A549 (cell line): ENCODE measurements at regions not wholly inside any gene's neighbourhood (a gene's known extent, or its start where the extent isn't known, plus 50 kb on each side); places are given as distances from the start of the nearest gene placed in this dataset.
A peak's percentile ranks its signal among the peaks of the same experiment; 100 is the strongest.

Experiments
- ATAC-seq, 2 experiments: fragments of 200-7000 bp in 1 of 2; fragments of >200 bp in 1 of 2; cut with Nextera tagmentation in 1 of 2; cut with Tn5 transposase in 1 of 2; 3 replicates each; pipeline versions ENCODE4 v1.8.0 to v1.9.1; 2018 to 2020; ENCODE audit warnings: mild to moderate bottlenecking in 1 of 2, moderate library complexity in 1 of 2
- CTCF ChIA-PET: fragments of 300-600 bp; sonication (Branson Sonifier 250); formaldehyde crosslinking; extraction: SDS; loops from one replicate; lab custom pipeline; 2021; ENCODE audit warnings: antibody characterized with exemption, inconsistent platforms; lab: Yijun Ruan, JAX
- POLR2A ChIA-PET: fragments of 350-600 bp; formaldehyde crosslinking; extraction: SDS; loops from one replicate; lab custom pipeline; 2021; ENCODE audit warnings: antibody characterized with exemption, inconsistent platforms; lab: Yijun Ruan, JAX
- DNase-seq, 2 experiments: peaks; one replicate each; pipeline versions ENCODE4 v3.0.0 to v3.0.0-alpha.2; 2011 to 2016; ENCODE audit warnings: low read depth in 1 of 2, low spot score in 1 of 2
- FAIRE-seq: peaks from 2 replicates; lab custom pipeline; 2011; peaks lifted over from hg19 to GRCh38; lab: Jason Lieb, UNC
- H3K27ac ChIP-seq, 2 experiments: fragments of >200 bp; sonication (Bioruptor Twin); formaldehyde crosslinking; 3 replicates each; pipeline ENCODE4 v1.5.1; 2016 to 2017
- H3K4me1 ChIP-seq: fragments of >200 bp; sonication (Bioruptor Twin); formaldehyde crosslinking; 3 replicates; pipeline ENCODE4 v1.6.1; 2016
- H3K4me2 ChIP-seq: fragments of >200 bp; sonication (Bioruptor Twin); formaldehyde crosslinking; 3 replicates; pipeline ENCODE4 v1.6.1; 2016
- H3K4me3 ChIP-seq: fragments of >200 bp; sonication (Bioruptor Twin); formaldehyde crosslinking; 3 replicates; pipeline ENCODE4 v1.5.1; 2016
- H3K9me3 ChIP-seq: fragments of >200 bp; sonication (Bioruptor Twin); formaldehyde crosslinking; 3 replicates; pipeline ENCODE4 v1.6.1; 2016
- ATOH8 ChIP-seq: fragments of 250-450 bp; sonication (Bioruptor Pico); IDR thresholded peaks from 2 replicates; pipeline ENCODE4 v1.5.0; 2020; ENCODE audit warnings: low read depth, mild to moderate bottlenecking, moderate library complexity
- BHLHE40 ChIP-seq: IDR thresholded peaks from 2 replicates; pipeline ENCODE4 v1.6.1; 2012; ENCODE audit warnings: low read depth, low read length, inconsistent platforms
- CEBPB ChIP-seq, 2 experiments: fragments of >200 bp in 1 of 2; sonication (Bioruptor Twin) in 1 of 2; formaldehyde crosslinking in 1 of 2; IDR thresholded peaks; 2 replicates each; pipeline ENCODE4 v1.6.1; 2012 to 2016
- CHD2 ChIP-seq: fragments of 150-350 bp; IDR thresholded peaks from 2 replicates; pipeline ENCODE4 v1.6.1; 2014; ENCODE audit warnings: low read length; ENCODE audit not compliant: partially characterized antibody
- EHF ChIP-seq: fragments of 250-450 bp; sonication (Bioruptor Pico); IDR thresholded peaks from 2 replicates; pipeline ENCODE4 v1.5.0; 2020; ENCODE audit warnings: mild to moderate bottlenecking
- EHMT2 ChIP-seq: fragments of 200-600 bp; sonication (generic); IDR thresholded peaks from 2 replicates; pipeline ENCODE4 v1.6.1; 2016; ENCODE audit warnings: antibody characterized with exemption, low read depth, mild to moderate bottlenecking, moderate library complexity
- FOSL2 ChIP-seq, 2 experiments: fragments of 450-650 bp in 1 of 2; fragments of >200 bp in 1 of 2; sonication (Bioruptor Twin) in 1 of 2; formaldehyde crosslinking; IDR thresholded peaks; 2 replicates each; pipeline versions ENCODE4 v1.5.0 to v1.6.1; 2016 to 2020; ENCODE audit warnings: mild to moderate bottlenecking in 1 of 2, moderate library complexity in 1 of 2
- FOXS1 ChIP-seq: fragments of 250-450 bp; sonication (Bioruptor Pico); IDR thresholded peaks from 2 replicates; pipeline ENCODE4 v1.5.0; 2020; ENCODE audit warnings: mild to moderate bottlenecking, moderate library complexity
- GATA3 ChIP-seq: IDR thresholded peaks from 2 replicates; pipeline ENCODE4 v1.6.1; 2012; ENCODE audit warnings: borderline replicate concordance
- HDAC2 ChIP-seq: fragments of 200-600 bp; sonication (generic); IDR thresholded peaks from 2 replicates; pipeline ENCODE4 v1.6.1; 2016
- HEYL ChIP-seq: fragments of 250-450 bp; sonication (Bioruptor Pico); IDR thresholded peaks from 2 replicates; pipeline ENCODE4 v1.8.0; 2021; ENCODE audit warnings: mild to moderate bottlenecking, moderate library complexity
- HOXB5 ChIP-seq: fragments of 250-450 bp; sonication (Bioruptor Pico); IDR thresholded peaks from 2 replicates; pipeline ENCODE4 v1.5.0; 2020; ENCODE audit warnings: mild to moderate bottlenecking, moderate library complexity
- JUN ChIP-seq, 2 experiments: fragments of >200 bp; sonication (Bioruptor Twin); formaldehyde crosslinking; IDR thresholded peaks; 2 replicates in 1 of 2; 3 replicates in 1 of 2; pipeline ENCODE4 v1.6.1; 2016 to 2017
- JUNB ChIP-seq: fragments of >200 bp; sonication (Bioruptor Twin); formaldehyde crosslinking; IDR thresholded peaks from 2 replicates; pipeline ENCODE4 v1.6.1; 2016
- KDM5A ChIP-seq: fragments of 200-600 bp; sonication (generic); IDR thresholded peaks from 2 replicates; pipeline ENCODE4 v1.6.1; 2016; ENCODE audit warnings: antibody characterized with exemption, mild to moderate bottlenecking
- MAFK ChIP-seq: fragments of 450-650 bp; IDR thresholded peaks from 2 replicates; pipeline ENCODE4 v1.6.1; 2014; ENCODE audit not compliant: partially characterized antibody
- MAZ ChIP-seq: fragments of 150-350 bp; IDR thresholded peaks from 2 replicates; pipeline ENCODE4 v1.6.1; 2014; ENCODE audit warnings: antibody characterized with exemption, low read depth, low read length, borderline replicate concordance
- MYC ChIP-seq: IDR thresholded peaks from 2 replicates; pipeline ENCODE4 v1.6.1; 2012; ENCODE audit warnings: mild to moderate bottlenecking, inconsistent platforms, low read length, improper control_type of control experiment, borderline replicate concordance
- NPAS2 ChIP-seq: fragments of 250-450 bp; sonication (Bioruptor Pico); IDR thresholded peaks from 2 replicates; pipeline ENCODE4 v1.8.0; 2022; ENCODE audit warnings: mild to moderate bottlenecking, moderate library complexity, borderline replicate concordance
- NR3C1 ChIP-seq: fragments of >200 bp; sonication (Bioruptor Twin); formaldehyde crosslinking; IDR thresholded peaks from 3 replicates; pipeline ENCODE4 v1.6.1; 2017
- PHF8 ChIP-seq: fragments of 200-600 bp; sonication (generic); IDR thresholded peaks from 2 replicates; pipeline ENCODE4 v1.6.1; 2016; ENCODE audit warnings: low read depth, mild to moderate bottlenecking, antibody characterized with exemption, moderate library complexity, borderline replicate concordance
- POLR2A ChIP-seq: IDR thresholded peaks from 2 replicates; pipeline ENCODE4 v1.6.1; 2012; ENCODE audit warnings: mild to moderate bottlenecking, low read length
- RAD21 ChIP-seq, 2 experiments: fragments of >200 bp in 1 of 2; sonication (Bioruptor Twin) in 1 of 2; formaldehyde crosslinking in 1 of 2; IDR thresholded peaks in 1 of 2; conservative IDR thresholded peaks in 1 of 2; 2 replicates in 1 of 2; 3 replicates in 1 of 2; pipeline ENCODE4 v1.6.1; 2012 to 2018; ENCODE audit warnings: inconsistent platforms in 1 of 2
- RCOR1 ChIP-seq: fragments of 150-350 bp; IDR thresholded peaks from 2 replicates; pipeline ENCODE4 v1.6.1; 2014; ENCODE audit warnings: antibody characterized with exemption, low read length, low read depth
- RFX5 ChIP-seq: fragments of 450-650 bp; IDR thresholded peaks from 2 replicates; pipeline ENCODE4 v1.7.1; 2014; ENCODE audit warnings: antibody characterized with exemption, mild to moderate bottlenecking, moderate library complexity
- RNF2 ChIP-seq: fragments of 200-600 bp; sonication (generic); IDR thresholded peaks from 2 replicates; pipeline ENCODE4 v1.6.1; 2016; ENCODE audit warnings: low read depth, mild to moderate bottlenecking, antibody characterized with exemption, moderate library complexity, borderline replicate concordance
- SREBF2 ChIP-seq: fragments of 450-650 bp; IDR thresholded peaks from 2 replicates; pipeline ENCODE4 v1.6.1; 2014; ENCODE audit warnings: mild to moderate bottlenecking, moderate library complexity
- TP53 ChIP-seq: fragments of 250-450 bp; sonication (Bioruptor Pico); IDR thresholded peaks from 2 replicates; pipeline ENCODE4 v1.5.0; 2021; ENCODE audit warnings: mild to moderate bottlenecking, moderate library complexity
- ZC3H11A ChIP-seq: fragments of 450-650 bp; IDR thresholded peaks from 2 replicates; pipeline ENCODE4 v1.6.1; 2014; ENCODE audit warnings: antibody characterized with exemption, mild to moderate bottlenecking
- ZNF302 ChIP-seq: fragments of 250-450 bp; sonication (Bioruptor Pico); IDR thresholded peaks from 2 replicates; pipeline ENCODE4 v1.9.0; 2021; ENCODE audit warnings: inconsistent platforms, mild to moderate bottlenecking, moderate library complexity
- ZSCAN20 ChIP-seq: fragments of 250-450 bp; sonication (Bioruptor Pico); IDR thresholded peaks from 2 replicates; pipeline ENCODE4 v1.8.0; 2022; ENCODE audit warnings: mild to moderate bottlenecking, moderate library complexity
- WGBS: methylation state at CpG from one replicate; pipeline ENCODE4 v1.1.6; 2017; ENCODE audit errors: missing lambda C conversion rate; 5-methylcytosine and 5-hydroxymethylcytosine counted together
- TF ChIP-seq, protein P1 (sequence below): fragments of 200-600 bp; sonication (generic); IDR thresholded peaks from 2 replicates; pipeline ENCODE4 v1.6.1; 2016; ENCODE audit warnings: antibody characterized with exemption, mild to moderate bottlenecking, moderate library complexity

DNA sequence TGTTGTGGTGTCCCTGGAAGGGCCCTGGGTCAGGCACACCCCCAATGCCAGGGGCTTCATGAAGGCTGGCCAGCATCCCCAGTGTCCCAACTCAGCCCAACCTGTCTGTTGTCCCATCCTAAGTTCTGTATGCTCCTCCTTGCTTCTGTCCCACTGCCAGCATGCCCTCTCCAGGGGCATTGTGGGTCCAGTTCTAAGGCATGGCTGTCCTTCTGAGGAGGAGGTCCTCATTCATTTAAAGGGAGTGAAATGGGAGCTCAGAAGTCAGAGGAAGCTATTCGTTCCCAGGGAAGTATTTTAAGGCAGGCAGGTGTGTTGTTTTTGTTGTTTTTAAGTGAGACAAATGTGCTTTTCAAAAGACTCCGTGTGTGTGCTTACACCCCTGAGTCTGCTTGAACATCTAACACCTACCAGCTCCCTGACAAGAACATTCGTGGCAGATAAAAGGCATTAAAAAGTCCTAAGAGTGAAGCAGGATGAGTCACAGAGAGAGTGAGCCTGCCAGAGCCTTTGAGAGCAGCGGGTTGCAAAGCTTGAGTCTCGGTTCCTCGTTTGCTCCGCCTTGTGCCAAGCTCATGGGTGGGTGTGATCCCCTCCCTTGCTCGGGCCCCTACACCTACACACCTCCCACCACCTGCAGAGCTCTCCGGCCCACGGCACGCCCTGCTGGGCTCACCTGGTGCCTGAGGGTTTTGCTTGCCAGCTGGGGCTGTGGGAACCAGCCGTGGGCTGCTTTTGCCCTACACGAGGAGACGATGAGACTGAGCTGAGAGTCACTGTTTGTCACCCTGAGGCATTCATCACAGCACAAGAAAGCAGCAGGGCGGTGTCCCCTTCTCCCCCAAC, 183.4 kb upstream of the TOPAZ1 start:
- TF ChIP-seq POLR2A (no peak), ZNF302 (CRISPR knock-in tag) (no peak), FOSL2 (IDR thresholded peaks at IDR 0.05) (no peak), FOSL2 (CRISPR knock-in tag; IDR thresholded peaks at IDR 0.05) (no peak; the same call in 1 of the 2 replicates), HEYL (CRISPR knock-in tag) (no peak), KDM5A (no peak), ZC3H11A (no peak), FOXS1 (CRISPR knock-in tag) (no peak), JUNB (no peak), GATA3 (no peak), EHMT2 (no peak), EHF (no peak), RFX5 (no peak), JUN (IDR thresholded peaks at IDR 0.05) (no peak), RNF2 (no peak), MAFK (no peak), MAZ (no peak), HDAC2 (no peak), RAD21 (conservative IDR thresholded peaks at IDR 0.05 in 1 of 2, IDR thresholded peaks at IDR 0.05 in 1 of 2) (no peak)
- TF ChIP-seq, all 56 proteins: peak for 0
- peak overlapping the region; percentile 38 for H3K4me2 ChIP-seq
- ChIA-PET CTCF (no interaction called here), POLR2A (interaction anchor here (0.6 kb wide), 1 partner anchor 1218 kb away, joined by 18 read pairs; no protein-coding TSS in a partner anchor)
- no peak for FAIRE-seq
- 57% methylated on average over 12 of the region's 15 CpGs for WGBS
- peaks cover 30% of the 10 kb centered on the region for H3K4me1 ChIP-seq
- H3K27ac ChIP-seq, result peak overlapping the region in 1 of 2 experiments; percentile 60; a peak in 3 of 6 replicates
- peak; percentile 40 to 53; a peak in 3 of 6 replicates for ATAC-seq
- DNase-seq, result no peak
- no peak overlapping the region for H3K4me3 ChIP-seq
- no peaks in the 10 kb centered on the region for H3K9me3 ChIP-seq

DNA sequence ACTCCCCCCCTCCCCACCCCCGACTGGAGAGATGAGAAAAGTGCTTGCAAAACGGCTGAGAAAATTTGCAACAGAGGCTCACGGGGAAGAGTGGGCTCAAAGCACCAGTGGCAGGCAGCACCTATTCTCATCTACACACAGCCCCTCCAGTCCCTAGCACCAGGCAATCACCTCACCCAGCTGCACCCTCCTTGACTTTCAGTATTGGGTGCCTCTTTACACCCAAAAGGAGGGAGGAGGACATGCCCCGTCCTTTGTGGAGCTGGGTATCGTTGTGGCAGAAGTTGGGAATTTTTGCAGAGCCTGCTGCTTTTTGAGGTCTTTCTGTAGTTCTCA, 182.8 kb upstream of the TOPAZ1 start:
- Histone ChIP-seq H3K9me3 (no peaks in the 10 kb centered on the region), H3K4me1 (peaks cover 36% of the 10 kb centered on the region), H3K27ac (peak overlapping the region in 1 of 2 experiments; percentile 60; a peak in 2 of 6 replicates), H3K4me3 (no peak overlapping the region), H3K4me2 (peak overlapping the region; percentile 38; the same call in 1 of the 3 replicates)
- TF ChIP-seq CEBPB (IDR thresholded peaks at IDR 0.05) (no peak), NPAS2 (CRISPR knock-in tag) (no peak), SREBF2 (no peak), EHF (no peak), HOXB5 (CRISPR knock-in tag) (no peak), RFX5 (no peak), RCOR1 (no peak), ZC3H11A (no peak), KDM5A (no peak), TP53 (CRISPR knock-in tag) (no peak), MYC (no peak), PHF8 (no peak), RAD21 (conservative IDR thresholded peaks at IDR 0.05 in 1 of 2, IDR thresholded peaks at IDR 0.05 in 1 of 2) (no peak), CHD2 (no peak), NR3C1 (no peak), ZSCAN20 (CRISPR knock-in tag) (no peak), ATOH8 (CRISPR knock-in tag) (no peak), BHLHE40 (no peak)
- TF ChIP-seq, protein P1, sequence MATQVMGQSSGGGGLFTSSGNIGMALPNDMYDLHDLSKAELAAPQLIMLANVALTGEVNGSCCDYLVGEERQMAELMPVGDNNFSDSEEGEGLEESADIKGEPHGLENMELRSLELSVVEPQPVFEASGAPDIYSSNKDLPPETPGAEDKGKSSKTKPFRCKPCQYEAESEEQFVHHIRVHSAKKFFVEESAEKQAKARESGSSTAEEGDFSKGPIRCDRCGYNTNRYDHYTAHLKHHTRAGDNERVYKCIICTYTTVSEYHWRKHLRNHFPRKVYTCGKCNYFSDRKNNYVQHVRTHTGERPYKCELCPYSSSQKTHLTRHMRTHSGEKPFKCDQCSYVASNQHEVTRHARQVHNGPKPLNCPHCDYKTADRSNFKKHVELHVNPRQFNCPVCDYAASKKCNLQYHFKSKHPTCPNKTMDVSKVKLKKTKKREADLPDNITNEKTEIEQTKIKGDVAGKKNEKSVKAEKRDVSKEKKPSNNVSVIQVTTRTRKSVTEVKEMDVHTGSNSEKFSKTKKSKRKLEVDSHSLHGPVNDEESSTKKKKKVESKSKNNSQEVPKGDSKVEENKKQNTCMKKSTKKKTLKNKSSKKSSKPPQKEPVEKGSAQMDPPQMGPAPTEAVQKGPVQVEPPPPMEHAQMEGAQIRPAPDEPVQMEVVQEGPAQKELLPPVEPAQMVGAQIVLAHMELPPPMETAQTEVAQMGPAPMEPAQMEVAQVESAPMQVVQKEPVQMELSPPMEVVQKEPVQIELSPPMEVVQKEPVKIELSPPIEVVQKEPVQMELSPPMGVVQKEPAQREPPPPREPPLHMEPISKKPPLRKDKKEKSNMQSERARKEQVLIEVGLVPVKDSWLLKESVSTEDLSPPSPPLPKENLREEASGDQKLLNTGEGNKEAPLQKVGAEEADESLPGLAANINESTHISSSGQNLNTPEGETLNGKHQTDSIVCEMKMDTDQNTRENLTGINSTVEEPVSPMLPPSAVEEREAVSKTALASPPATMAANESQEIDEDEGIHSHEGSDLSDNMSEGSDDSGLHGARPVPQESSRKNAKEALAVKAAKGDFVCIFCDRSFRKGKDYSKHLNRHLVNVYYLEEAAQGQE, result no peak
- no peak for DNase-seq
- CTCF ChIA-PET, result no interaction called here
- POLR2A ChIA-PET, result no interaction called here
- 83% methylated on average over 5 of the region's 5 CpGs for WGBS
- FAIRE-seq, result no peak
- no peak for ATAC-seq
